Calu3 (cell line): ENCODE measurements at regions not wholly inside any gene's neighbourhood (a gene's known extent, or its start where the extent isn't known, plus 50 kb on each side); places are given as distances from the start of the nearest gene placed in this dataset.

Source experiments
- BruUV-seq: library from RNA; stranded (reverse); fragments of 400-500 nt; replicated peaks from 2 replicates; lab custom pipeline; 2021; lab: Mats Ljungman, UMichigan
- CTCF ChIA-PET: fragments of 300-600 bp; sonication (Branson Sonifier 250); formaldehyde crosslinking; loops from one replicate; lab custom pipeline; 2022; ENCODE audit warnings: antibody characterized with exemption; lab: Charles Lee
- DNase-seq: peaks from one replicate; pipeline ENCODE4 v3.0.0; 2022
- H3K27ac Mint-ChIP-seq: one replicate; pipeline ENCODE4 v1.8.0; 2022; ENCODE audit warnings: mixed read lengths; ENCODE audit not compliant: unreplicated experiment
- H3K27me3 Mint-ChIP-seq: one replicate; pipeline ENCODE4 v1.8.0; 2022; ENCODE audit warnings: mixed read lengths; ENCODE audit not compliant: unreplicated experiment
- H3K36me3 Mint-ChIP-seq: one replicate; pipeline ENCODE4 v1.8.0; 2022; ENCODE audit warnings: mild to moderate bottlenecking, moderate library complexity, mixed read lengths; ENCODE audit not compliant: insufficient read depth, unreplicated experiment
- H3K4me1 Mint-ChIP-seq: one replicate; pipeline ENCODE4 v1.8.0; 2022; ENCODE audit warnings: mild to moderate bottlenecking, low read depth, mixed read lengths; ENCODE audit not compliant: unreplicated experiment
- H3K4me3 Mint-ChIP-seq: one replicate; pipeline ENCODE4 v1.8.0; 2022; ENCODE audit warnings: mild to moderate bottlenecking, low read depth, moderate library complexity, mixed read lengths; ENCODE audit not compliant: unreplicated experiment
- H3K9me3 Mint-ChIP-seq: one replicate; pipeline ENCODE4 v1.8.0; 2022; ENCODE audit warnings: low read depth, mixed read lengths; ENCODE audit not compliant: unreplicated experiment
- CTCF ChIP-seq: fragments of 200-600 bp; IDR thresholded peaks from one replicate; pipeline ENCODE4 v1.8.0; 2022; ENCODE audit warnings: antibody characterized with exemption; ENCODE audit not compliant: unreplicated experiment
- intact Hi-C: fragments of 100-400 bp; cut with micrococcal nuclease; formaldehyde crosslinking; loops from one replicate; pipeline ENCODE4 v1.10.0; 2022; ENCODE audit not compliant: unreplicated experiment

- intact Hi-C loops, result loop anchor here (1.0 to 2.0 kb wide), 2 partner anchors 48 to 142 kb away; no protein-coding TSS in a partner anchor
- H3K27me3 Mint-ChIP-seq, result no peaks in the 10 kb centered on the region
- peak overlapping the region; percentile 5 for H3K4me3 Mint-ChIP-seq
- CTCF ChIA-PET, result interaction anchor here (0.6 to 1.6 kb wide), 10 partner anchors 10 to 143 kb away, joined by 3 to 15 read pairs (median 4); no protein-coding TSS in a partner anchor
- peak; percentile 35 for TF ChIP-seq CTCF
- BruUV-seq, result no TSS peak
- H3K9me3 Mint-ChIP-seq, result no peaks in the 10 kb centered on the region
- H3K4me1 Mint-ChIP-seq, result peaks cover 36% of the 10 kb centered on the region
- DNase-seq, result no peak
- H3K27ac Mint-ChIP-seq, result peak overlapping the region; percentile 52
- no peaks in the 10 kb centered on the region for H3K36me3 Mint-ChIP-seq
These were observed 66.3 kb upstream of the DST start for GRCh38 chr6:56708810-56709597.

- DNase-seq, result no peak
- H3K4me1 Mint-ChIP-seq, result peaks cover 21% of the 10 kb centered on the region
- CTCF ChIA-PET, result interaction anchor here (0.6 kb wide), 1 partner anchor 19 kb away, joined by 3 read pairs; no protein-coding TSS in a partner anchor
- no peak overlapping the region for H3K27ac Mint-ChIP-seq
- TF ChIP-seq CTCF, result no peak
- H3K27me3 Mint-ChIP-seq, result no peaks in the 10 kb centered on the region
- BruUV-seq, result no TSS peak
- intact Hi-C loops, result no loop called here
- no peak overlapping the region for H3K4me3 Mint-ChIP-seq
- peaks cover 4% of the 10 kb centered on the region for H3K36me3 Mint-ChIP-seq
- H3K9me3 Mint-ChIP-seq, result no peaks in the 10 kb centered on the region
These were observed 64.5 kb upstream of the DST start for GRCh38 chr6:56706981-56707726.

- H3K9me3 Mint-ChIP-seq, result peaks cover 5% of the 10 kb centered on the region
- no peak overlapping the region for H3K27ac Mint-ChIP-seq
- intact Hi-C loops, result loop anchor here (1.0 kb wide), 1 partner anchor 62 kb away; no protein-coding TSS in a partner anchor
- peaks cover 21% of the 10 kb centered on the region for H3K36me3 Mint-ChIP-seq
- peaks cover 34% of the 10 kb centered on the region for H3K4me1 Mint-ChIP-seq
- no peaks in the 10 kb centered on the region for H3K27me3 Mint-ChIP-seq
- TF ChIP-seq CTCF, result no peak
- CTCF ChIA-PET, result interaction anchor here (0.6 to 2.1 kb wide), 10 partner anchors 10 to 213 kb away, joined by 3 to 9 read pairs (median 3); no protein-coding TSS in a partner anchor
- BruUV-seq, result no TSS peak
- H3K4me3 Mint-ChIP-seq, result no peak overlapping the region
- no peak for DNase-seq
These were observed 56.5 kb upstream of the DST start for GRCh38 chr6:56699066-56699654.

- DNase-seq, result no peak
- Mint-ChIP-seq H3K36me3 (peaks cover 43% of the 10 kb centered on the region), H3K27ac (peak overlapping the region; percentile 90), H3K27me3 (no peaks in the 10 kb centered on the region), H3K4me3 (no peak overlapping the region), H3K4me1 (peaks cover 44% of the 10 kb centered on the region), H3K9me3 (peaks cover 5% of the 10 kb centered on the region)
- CTCF ChIA-PET, result no interaction called here
- no TSS peak for BruUV-seq
- intact Hi-C loops, result no loop called here
- TF ChIP-seq CTCF, result no peak
These were observed 53.0 kb upstream of the DST start for GRCh38 chr6:56695702-56696101.
